GM19438 (cell line): ENCODE measurements at regions not wholly inside any gene's neighbourhood (a gene's known extent, or its start where the extent isn't known, plus 50 kb on each side); places are given as distances from the start of the nearest gene placed in this dataset.

Experiments
- ATAC-seq: cut with Tn5 transposase; IDR thresholded peaks from one replicate; pipeline ENCODE4 v1.9.1; 2021; ENCODE audit warnings: low read depth; ENCODE audit not compliant: unreplicated experiment

- no peak for ATAC-seq
These were observed 242.5 kb upstream of the N4BP1 start for GRCh38 chr16:48852458-48852857.

DNA sequence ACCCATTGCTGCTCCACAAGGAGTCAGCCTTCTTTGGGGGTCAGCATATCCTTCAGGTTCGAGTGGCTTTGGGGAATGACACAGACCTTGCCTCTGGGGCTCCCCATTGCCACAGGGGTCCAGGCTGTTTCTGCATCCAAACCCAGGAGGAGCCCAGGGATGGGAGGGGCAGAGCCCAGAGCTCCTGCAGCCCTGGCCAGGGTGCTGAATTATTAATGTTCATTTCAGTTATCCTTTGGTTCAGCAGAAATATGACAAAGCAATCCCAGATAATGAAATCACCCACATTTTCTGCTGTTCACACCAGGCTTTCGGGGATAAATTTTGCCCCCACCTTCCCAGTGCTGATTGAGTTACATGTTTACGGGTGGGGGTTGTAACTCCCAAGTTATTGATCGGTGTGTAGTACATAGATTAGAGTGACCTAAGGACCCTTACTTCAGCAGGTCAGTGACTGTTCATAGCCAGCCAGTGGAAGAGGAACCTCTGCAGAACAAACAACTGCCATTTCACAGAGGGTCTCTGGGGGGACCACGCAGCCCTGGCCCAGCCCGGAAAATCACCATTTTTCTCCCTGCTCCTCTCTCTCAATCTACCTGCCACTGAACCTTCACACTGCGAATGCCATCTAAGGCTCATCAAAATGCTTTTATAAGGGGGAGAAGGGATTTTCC, 240.3 kb upstream of the N4BP1 start:
- no peak for ATAC-seq

DNA sequence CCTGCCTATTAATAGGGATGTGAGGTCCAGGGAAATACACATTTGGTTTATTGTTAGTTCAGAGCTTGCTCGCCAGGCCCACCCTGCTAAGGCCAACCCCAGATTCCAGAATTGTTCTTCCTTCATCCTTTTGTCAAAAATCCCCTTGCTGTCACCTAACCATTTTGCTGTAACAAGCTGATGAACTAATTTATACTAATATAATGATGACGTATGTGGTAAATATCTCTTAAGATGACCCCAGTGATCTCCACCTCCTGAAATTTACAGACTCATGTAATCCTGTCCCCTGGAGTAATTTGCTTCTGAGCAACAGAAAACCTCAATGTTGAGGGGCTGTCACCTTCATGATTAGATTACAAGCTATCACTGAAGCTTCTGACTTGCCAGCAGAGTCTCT, 236.3 kb upstream of the N4BP1 start:
- ATAC-seq = no peak

- no peak for ATAC-seq
These were observed 235.3 kb upstream of the N4BP1 start for GRCh38 chr16:48845261-48845660.

DNA sequence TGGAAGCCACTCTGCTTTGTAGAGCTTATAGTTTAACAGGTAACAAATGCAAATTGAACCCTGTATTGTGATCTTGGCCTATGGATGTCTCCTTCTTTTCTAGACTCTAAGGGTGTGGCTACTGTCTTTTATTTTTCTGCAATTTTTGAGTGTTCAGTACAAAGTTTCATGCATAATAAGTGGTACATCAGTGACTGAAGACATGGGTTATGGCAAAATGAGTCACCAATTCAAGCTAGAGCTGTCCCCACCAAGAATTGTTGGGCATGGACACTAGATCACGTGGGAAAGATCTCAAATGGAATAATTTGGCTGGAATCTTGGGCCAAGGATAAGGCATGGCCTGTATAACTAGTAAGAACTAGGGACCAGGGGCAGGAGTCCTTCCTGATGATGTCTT, 228.4 kb upstream of the N4BP1 start:
- ATAC-seq = no peak

DNA sequence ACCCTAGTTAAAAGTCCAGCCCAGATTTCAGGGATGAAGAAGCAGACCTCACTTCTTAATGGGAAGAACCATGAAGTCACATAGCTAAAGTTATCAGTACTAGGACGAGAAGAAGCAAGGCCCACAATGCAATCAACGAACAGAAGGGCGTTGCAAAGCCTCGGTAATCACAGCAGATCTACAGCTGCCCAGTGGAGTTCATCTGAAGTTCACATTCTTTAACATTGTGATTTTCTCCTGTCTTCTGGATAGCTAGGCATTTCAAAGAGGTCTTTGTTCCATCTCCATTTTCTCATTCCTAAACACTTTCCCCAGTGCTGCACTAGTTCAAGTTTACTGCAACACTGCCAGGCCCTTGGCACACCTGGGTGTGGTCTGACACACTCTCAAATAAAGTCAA, 226.7 kb upstream of the N4BP1 start:
- ATAC-seq = no peak

GRCh38 chr16:48836067-48836466, 226.1 kb upstream of the N4BP1 start:
- ATAC-seq = no peak

- ATAC-seq = no peak
These were observed 224.6 kb upstream of the N4BP1 start for GRCh38 chr16:48834576-48834975.

DNA sequence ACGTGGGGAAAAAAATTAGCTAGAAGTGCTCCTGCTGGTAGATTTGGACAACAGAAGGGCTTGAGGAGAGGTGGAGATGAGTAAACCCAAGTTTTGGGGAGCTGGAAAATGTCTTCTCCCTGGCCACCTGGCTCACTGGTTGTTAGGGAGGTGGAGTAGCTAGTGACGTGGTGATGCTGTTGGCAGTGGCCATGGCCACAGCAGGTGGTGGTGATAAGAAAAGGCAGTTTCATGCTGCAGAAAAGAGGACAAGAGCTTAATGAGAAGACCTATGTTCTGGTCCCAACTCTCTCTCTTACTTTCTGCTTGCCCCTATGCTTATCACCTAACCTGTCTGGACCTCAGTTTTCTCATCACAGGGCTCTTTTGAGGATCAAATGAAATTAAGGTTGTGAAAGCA, 223.5 kb upstream of the N4BP1 start:
- ATAC-seq = no peak

GRCh38 chr16:48831076-48831722, 221.2 kb upstream of the N4BP1 start:
- no peak for ATAC-seq

DNA sequence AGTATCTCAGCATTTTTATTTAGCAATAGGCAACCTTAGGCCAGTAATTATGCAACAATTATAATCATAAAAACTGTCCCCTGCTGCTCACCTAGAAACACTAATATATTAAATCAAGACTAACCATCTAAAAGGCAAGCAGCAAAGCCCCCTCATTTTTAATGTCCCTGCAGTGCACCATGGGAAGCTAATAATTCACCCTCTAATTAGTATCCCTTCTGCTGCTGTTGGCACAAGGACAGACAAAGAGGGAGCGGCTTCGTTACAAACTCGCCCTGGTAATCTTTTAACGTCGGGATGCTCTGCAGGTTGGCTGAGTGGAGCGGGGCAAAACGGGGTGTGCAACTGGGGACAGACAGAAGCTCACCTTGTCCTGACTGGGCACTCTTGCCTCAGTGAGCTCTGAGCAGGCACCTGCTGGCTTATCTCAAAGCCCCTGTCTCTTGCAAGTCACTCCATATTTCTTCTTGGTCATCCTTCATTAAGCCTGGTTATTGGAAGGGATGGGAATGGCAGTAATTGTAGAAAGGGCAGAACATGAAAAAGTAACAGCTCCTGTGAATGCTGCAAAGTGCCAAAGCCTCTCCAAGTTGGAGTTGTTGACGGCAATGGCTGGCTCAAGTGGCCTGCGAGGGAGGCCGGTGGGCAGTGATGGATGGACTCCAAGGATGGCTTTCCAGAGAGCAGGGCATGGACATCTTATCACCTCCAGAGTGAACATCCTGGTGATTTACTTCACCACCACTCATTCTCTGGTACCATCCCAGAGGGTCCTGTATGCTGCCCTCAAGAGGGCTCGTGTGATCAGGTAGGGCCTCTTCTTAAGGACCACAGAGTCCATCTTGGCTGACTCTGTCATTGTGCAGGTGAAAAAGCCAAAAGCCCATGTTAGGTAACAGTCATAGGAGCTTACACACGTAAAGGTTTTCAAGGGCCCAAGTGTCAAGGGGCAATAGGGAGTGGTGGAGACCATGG, 219.6 kb upstream of the N4BP1 start:
- no peak for ATAC-seq

GRCh38 chr16:48824271-48824670, 214.3 kb upstream of the N4BP1 start:
- ATAC-seq = no peak

- no peak for ATAC-seq
These were observed 212.5 kb upstream of the N4BP1 start for GRCh38 chr16:48822431-48822830.

- ATAC-seq = no peak
These were observed 210.4 kb upstream of the N4BP1 start for GRCh38 chr16:48820379-48820778.

DNA sequence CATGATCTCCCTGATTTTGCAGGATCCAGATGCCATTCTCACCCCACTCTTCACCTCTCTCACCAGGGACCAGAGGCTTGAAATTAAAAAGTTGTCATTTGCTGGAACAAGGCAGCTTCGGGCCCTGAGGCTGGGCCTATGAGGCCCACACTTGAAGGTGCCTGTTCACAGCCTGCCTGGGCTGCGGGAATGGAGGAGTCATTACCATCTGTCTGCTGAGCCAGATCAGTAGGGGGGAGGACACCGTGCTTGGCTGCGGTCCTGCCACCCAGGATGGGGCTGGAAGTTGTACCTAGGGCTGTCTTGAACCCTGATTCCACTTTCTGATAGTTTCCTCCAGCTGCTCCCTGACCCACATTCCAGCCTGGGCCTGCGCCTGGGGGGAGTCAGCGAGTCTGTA, 208.3 kb upstream of the N4BP1 start:
- ATAC-seq = no peak

GRCh38 chr16:48817032-48817431, 207.1 kb upstream of the N4BP1 start:
- ATAC-seq = no peak

DNA sequence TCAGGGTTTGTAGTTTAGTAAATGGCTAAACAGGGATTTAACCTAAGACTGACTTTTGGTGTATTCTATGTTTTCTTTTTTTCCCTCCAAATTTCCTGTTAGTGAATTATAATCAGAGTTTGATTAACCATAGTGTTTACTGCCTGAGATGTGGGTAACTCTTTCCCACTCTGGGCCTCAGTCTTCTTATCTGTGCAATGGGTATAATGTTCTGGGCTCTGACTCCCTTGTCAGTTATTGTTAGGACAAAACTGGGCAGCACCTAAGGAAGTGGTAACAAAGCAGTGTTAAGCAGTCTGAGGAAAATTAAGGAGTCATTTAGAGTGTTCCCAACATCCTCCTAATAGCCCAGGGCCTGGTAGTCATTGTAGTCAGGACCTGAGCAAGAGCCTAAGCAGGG, 206.4 kb upstream of the N4BP1 start:
- ATAC-seq = no peak

DNA sequence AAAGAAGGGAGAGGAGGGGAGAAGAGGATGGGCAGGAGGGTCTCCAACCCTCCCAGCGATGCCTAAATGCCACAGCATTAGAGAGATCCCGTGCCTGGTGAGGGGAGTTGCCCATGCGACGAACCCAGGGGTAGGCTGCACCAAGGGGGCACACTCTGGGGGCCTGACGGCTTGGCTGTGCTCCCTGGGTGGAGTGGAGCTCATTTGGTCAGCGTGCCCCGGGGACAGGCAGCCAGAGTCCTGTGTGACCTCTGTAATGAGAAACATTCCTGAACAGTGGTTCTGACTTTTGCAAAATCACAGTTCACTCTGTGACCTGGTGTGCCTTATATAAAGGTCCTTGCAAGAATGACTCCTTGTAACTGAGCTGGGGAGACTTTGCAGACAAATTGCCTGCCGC, 205.0 kb upstream of the N4BP1 start:
- no peak for ATAC-seq

- no peak for ATAC-seq
These were observed 203.5 kb upstream of the N4BP1 start for GRCh38 chr16:48813485-48813884.

DNA sequence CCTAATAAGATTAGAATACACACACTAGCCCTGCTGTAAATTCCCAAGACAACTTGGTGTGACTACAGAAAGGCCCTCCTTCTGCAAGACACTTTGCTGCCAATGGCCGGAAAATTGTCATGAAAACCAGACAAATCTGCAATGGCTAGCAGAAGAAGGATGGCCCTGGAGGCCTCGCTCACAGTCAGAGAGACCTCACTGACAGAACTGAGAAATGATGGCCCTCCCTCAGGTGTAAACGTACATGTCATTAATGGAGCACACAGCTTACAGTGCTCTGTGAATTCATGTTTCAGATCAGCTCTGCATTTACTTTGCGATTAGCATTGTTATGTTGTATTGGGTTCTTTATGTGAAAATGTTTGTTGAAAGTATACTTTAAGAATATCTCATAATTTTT, 202.9 kb upstream of the N4BP1 start:
- no peak for ATAC-seq

DNA sequence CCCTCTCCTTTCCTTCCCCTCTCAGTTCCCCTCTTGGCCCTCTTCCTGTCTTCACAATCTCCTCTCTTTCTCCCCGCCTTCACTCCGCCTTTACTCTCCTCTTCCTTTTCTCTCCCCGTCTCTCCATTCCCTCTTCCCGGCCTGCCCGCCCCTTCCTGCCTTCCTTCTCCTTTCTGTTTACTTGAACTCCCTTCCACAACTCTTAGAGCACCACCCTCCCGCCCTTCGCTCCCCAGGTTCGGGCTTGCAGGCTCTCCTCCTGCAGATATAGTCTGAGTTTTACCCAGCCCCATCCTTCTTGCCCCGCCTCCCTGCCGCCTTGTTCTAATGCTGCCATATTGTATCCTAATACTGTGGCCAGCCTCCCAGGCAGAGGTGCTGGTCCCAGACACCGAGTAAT, 201.5 kb upstream of the N4BP1 start:
- no peak for ATAC-seq
